SH-SY5Y (cell line): ENCODE measurements at regions not wholly inside any gene's neighbourhood (a gene's known extent, or its start where the extent isn't known, plus 50 kb on each side); places are given as distances from the start of the nearest gene placed in this dataset.
A peak's percentile ranks its signal among the peaks of the same experiment; 100 is the strongest.

Source experiments
- GATA2 ChIP-seq: IDR thresholded peaks from 2 replicates; pipeline ENCODE4 v1.6.1; 2011; ENCODE audit warnings: mild to moderate bottlenecking, low read depth, low read length
- GATA3 ChIP-seq: IDR thresholded peaks from 2 replicates; pipeline ENCODE4 v1.6.1; 2011; ENCODE audit warnings: low read depth, mild to moderate bottlenecking, low read length, moderate library complexity

DNA sequence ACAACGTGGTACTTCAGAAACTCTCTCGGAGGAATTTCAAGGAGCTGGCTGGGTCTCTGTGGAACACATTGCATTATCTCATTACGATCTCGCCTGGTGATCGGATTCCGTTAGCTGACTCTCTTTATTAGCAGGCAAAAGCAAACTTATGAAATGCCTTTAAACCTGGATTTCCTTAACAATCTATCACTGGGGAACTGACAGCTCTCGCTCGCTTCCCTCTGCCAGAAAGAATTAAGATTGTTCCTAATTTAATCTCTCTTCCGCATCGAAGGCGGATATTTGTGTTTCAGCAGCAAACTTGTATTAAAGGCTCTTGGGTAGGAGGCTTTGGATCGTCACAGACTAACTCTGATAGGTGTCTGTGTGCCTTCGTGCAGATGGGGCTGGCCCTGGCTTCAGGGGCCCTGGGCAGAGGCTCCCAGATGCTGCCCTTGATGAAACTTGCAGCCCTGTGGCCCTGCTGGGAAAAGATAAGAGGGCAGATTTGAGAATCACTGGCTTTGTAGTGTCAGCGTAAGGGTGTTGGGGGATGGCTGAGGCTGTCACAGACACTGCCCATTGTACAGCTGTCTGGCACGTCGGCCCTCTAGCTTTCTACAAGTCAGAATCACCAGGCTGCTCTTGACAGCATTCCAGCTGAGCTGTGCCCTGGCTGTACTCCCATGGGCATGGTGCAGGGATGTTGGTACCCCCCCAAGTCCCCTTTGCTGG is 162.2 kb upstream of the NECTIN1 start:
- TF ChIP-seq GATA3 (peak; percentile 79), GATA2 (peak; percentile 91)
